ENCODE measurements at regions not wholly inside any gene's neighbourhood (a gene's known extent, or its start where the extent isn't known, plus 50 kb on each side); places are given as distances from the start of the nearest gene placed in this dataset.
"Not testable (repeated sequence)": the region's sequence is repeated elsewhere in the genome, so short reads cannot be mapped to it uniquely, and the experiment has no call there.

DNA sequence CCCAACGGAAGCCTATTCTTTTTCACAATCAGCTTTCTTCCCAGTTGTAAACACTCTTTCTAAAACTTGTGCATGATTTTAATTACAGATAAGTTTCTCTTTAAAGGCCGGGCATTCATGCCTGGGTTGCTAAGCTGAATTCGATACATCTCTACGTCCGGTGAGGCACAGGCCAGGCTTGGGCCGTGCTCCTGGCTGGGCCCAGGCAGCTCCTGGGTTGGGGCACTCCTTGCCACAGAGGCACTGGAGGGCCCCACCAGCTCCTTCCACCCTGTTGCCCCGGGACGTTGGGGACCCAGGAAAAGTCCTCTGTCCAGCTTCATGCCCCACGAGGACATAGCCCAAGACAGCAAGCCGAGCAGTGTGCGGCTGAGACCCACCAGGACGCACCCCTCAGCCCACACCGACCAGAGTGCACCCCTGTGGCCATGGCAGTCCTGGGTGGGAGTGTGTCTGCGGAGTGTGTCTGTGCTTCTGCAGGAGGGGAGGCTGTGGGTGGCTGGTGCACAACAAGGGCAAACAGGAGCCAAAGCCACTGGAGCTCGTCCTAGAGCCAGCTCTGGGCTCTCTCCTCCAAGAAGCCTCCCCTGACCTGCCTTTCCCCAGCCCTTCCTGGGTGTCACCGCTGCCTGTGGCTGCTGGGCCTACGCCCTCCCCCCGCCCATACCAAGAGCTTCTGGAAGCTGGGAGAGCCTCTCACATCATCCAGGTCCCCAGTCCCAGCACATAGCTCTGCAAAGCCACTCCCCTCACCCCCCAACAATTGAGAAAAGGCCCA is 128.0 kb upstream of the NKX1-1 start:
- DNase-seq: peak in 5 of 10 donors; percentile 3 to 76 (median 37)
- intact Hi-C loops (cut with DNase I): no loop called here

DNA sequence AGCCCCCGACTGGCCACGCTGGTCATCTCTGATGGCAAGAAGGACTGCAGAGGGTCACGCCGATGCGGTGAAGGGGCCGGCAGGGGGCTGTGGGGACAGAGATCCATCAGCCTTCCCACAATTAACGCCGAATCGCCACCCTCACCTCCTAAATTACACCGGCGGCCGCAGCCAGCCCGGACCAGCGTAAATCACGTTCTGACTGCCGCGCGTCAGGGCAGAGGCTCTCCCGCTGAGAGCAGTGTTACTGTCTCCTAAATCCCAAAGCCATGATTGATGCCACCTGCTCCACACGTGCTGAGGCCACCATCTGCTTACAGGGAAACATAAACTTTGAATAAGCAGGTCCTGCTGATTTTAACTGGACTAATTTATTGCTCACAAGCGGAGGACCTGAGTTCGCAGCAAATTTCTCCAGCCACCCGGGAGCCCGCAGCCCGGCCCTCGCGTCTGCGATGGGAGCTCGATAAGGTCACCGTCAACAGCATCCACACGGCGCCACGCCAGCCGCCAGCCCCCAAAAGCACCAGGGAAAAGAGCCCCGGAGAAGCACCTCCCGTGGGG is 127.3 kb upstream of the NKX1-1 start:
- intact Hi-C loops (cut with DNase I): no loop called here
- DNase-seq: peak in 5 of 10 donors; percentile 2 to 79 (median 49)

DNA sequence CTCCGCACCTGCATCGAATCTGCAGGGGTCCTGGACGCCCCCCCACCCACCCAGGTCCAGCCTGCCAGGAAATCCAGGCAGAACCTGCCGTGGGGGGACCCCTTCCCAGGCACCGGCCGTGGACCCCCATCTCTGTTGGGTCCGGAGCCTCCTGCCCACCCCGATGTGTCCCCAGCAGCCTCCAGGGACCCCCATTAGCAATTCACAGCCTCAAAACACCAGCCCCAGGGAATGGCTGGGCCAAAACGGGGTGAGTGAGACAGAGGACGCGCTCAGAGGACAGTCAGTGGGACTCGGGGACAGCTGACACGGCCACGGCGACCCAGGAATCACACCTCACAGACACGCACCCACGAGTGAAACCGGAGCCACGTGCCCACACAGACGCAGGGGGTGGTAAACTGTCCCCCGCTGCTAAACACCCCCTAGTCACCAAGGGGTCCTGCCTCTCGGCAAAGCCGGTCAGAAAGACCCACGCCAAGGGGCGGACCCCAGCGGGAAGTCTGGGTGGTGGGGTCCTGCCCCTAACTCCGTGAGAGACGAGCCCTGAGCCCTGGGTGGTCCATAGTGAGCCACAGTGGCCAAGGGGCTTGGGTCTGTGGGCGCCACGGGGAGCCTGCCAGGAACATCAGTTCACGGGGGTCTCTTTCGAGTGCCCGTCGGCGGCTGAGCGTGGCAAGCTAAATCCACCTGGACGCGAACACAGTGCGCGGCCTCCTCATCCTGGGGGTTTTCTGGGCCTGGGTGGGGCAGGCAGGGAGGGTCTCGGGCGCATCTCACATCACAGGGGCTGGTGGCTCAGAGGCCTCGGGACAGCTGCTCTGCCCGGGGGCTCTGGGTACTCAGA is 126.5 kb upstream of the NKX1-1 start:
- DNase-seq: peak in 5 of 10 donors; percentile 4 to 76 (median 54)
- intact Hi-C loops (cut with DNase I): no loop called here

DNA sequence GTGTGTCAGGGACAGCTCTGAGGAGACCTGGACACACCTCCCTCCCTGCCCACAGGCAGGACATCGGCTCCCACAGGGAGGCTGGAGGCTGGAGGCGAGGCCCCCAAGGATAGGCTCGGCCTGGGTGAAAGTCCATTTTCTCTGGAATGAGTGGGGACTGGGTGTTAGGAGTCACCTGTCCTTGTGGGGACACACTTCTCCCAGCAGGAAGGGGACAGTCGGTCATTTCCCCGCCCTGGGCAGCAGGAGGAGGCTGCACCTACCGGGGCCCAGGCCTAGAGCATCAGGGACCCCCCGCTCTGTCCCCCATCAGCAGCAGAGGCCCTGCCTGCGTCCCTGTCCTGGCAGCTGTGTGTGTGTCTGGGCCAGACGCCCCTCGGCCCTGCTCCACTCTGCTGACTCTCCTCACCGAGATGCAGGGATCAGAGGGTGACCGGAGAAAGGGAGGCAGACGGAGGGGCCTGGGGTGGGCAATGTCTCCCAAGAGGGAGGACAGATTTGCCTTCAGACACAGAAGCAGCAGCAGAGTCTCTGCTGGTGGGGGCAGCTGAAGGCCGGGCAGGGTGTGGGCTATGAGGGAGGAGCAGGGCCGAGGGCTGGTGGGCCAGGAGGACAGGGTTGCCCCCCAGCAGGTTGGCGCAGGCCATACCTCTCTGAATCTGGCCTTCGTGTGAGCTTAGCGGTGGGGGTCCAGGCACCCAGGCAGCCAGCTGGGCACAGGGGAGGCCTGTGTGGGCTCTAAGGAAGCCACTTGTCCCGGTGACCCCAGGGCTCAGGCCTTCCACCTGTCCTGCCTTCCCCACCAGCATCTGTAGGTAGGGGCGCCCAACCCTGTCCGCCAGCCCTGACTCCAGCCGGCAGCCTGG is 125.7 kb upstream of the NKX1-1 start:
- intact Hi-C loops (cut with DNase I): no loop called here
- peak in 5 of 10 donors; percentile 3 to 69 (median 61) for DNase-seq

DNA sequence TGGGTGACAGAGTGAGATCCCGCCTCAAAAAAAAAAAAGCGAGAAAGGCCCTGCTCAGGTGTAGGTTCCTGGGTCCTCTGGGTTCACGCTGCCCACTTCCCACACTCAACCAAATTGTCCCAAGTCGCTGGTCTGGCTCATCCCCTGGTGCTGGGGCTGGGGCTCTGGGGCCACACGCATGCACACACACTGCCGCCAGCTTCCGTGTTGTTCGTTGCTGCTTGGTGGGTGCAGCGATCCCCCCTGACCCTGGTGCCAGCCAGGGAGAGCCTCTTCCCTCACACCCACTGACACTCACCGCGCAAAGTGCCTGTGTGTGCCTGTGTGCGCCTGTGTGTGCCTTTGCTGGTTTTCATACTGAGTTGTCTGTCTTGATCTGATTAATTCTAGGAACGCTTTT is 124.1 kb upstream of the NKX1-1 start:
- intact Hi-C loops (cut with DNase I): no loop called here
- peak in 5 of 10 donors; percentile 3 to 67 (median 32) for DNase-seq

DNA sequence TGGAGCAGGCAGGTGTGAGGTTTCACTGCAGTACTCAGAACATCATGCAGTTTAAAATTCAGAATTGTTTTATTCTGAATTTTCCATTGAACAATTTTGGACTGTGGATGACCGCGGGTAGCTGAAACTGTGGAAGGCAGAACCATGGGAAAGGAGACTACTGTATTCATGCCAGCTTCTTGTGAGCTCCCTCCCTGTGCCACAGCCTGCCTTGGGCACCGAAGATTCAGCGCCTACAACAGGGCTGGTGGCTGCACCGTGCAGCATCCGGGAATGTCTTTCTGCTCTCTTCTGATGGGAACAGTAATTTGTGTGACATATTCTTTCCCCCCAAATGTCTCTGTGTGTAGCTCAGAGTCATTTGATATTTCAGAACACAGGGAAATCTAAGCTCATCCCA is 118.5 kb upstream of the NKX1-1 start:
- intact Hi-C loops (cut with DNase I): no loop called here
- peak in 3 of 10 donors; percentile 5 to 64 (median 35) for DNase-seq

DNA sequence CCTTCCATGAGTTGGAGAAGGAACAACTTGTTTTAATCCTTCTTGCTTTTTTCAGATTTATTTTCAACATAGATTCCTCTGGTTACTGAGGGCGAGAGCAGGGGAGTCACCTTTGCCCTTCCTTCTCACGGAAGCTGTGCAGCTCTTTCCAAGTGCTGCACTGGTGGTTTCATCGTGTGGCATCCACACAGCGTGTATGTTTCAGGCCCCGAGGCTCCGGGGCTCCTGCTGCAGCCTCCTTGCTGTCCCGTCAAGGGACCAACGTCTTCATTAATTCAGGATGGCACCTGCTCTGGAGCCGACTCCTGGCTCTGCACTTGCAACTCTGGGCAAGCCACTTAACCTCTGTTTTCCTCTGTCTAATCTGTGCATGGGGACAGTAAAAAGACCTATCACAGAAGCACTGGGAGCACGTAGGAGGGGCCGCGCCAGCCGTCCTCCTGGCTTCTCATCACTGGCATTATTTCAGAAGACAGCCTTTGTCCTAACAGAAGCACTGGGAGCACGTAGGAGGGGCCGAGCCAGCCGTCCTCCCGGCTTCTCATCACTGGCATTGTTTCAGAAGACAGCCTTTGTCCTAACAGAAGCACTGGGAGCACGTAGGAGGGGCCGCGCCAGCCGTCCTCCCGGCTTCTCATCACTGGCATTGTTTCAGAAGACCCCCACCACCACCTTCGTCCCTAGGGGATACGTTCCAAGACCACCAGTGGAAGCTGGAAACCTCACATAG is 117.8 kb upstream of the NKX1-1 start:
- DNase-seq: peak in 7 of 10 donors; percentile 16 to 95 (median 41)
- intact Hi-C loops (cut with DNase I): no loop called here

DNA sequence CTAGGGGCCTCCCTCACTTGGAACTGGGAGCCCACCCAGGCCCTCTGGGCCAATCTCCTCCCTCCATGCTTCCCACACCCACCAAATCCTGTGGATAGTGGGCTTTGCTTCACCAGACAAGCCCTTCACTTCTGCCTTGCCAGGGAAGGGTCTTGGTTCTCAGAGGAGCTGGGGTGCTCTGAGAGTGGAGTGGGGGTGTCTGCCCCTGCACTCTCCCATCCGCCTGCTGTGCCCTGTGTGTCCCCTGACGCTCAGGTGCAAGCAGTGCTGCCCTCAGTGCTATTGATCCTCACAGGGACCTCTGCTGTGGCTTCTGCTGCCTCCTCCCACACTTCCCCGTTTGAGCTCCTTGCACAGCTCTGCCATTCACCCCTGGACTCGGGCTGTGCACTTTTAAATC is 117.3 kb upstream of the NKX1-1 start:
- intact Hi-C loops (cut with DNase I): no loop called here
- DNase-seq: peak in 3 of 10 donors; percentile 1 to 50 (median 6)

DNA sequence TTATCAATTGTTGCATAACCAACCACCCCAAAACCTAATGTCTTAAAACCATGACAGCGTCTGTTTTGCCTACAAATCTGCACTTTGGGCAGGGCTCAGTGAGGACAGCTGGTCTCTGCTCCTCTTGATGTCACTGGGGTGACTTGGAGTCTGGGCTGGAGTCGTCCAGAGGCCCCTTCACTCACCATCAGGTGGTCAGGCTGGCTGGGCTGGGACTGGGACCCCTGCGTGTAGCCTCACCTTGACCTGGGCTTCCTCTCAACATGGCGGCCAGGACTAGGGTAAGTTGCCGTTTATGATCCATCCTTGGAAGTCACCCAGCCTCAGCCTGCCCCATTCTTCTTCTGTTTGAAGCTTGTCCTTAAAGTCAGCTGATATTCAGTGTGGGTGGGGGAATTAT is 116.8 kb upstream of the NKX1-1 start:
- intact Hi-C loops (cut with DNase I): no loop called here
- DNase-seq: peak in 3 of 10 donors; percentile 1 to 34 (median 10)

DNA sequence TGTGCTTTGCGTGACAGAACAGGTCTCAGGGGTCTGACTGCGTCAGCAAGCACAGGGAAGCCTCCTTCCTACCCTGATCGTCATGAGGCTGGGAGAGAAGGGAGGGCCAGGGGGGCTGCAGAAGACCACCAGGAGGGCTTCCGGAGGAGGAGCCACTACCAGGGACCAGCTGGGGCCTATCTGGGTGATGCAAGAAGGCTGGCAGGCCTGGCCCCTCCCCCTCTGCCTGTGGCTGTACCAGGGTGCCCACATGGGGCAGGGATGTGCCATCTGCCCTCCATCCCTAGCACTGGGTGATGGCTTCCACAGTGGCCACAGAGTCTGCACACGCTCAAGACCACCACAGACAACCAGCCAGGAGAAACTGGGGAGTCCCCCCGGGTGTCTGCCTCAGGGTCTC is 116.4 kb upstream of the NKX1-1 start:
- intact Hi-C loops (cut with DNase I): no loop called here
- DNase-seq: peak in 4 of 10 donors; percentile 1 to 75 (median 46)

DNA sequence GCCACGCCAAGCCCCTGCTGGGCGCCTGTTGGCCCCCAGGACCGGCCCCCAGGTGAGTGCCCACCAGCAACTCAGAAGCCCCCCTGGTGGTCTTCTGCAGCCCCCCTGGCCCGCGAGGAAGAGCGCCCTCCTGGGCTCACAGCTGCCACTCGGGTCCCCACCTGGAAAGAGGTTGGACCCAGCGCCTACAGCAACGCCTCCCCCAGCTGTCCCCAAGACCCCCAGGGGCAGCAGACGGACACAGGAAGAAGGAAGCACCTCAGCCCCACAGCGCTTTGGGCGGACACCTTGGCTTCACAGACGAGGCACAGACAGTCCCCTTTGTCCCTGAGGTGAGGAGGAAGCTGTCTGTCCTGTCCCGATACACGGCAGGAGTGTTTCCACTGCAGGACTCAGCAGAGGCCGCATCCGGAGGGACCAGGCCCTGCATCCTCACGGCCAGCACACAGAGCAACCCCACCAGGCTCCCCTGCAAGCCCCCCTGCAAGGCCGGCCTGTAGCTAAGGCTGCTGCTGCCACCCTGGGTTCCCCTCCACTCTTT is 115.6 kb upstream of the NKX1-1 start:
- intact Hi-C loops (cut with DNase I): no loop called here
- DNase-seq: peak in 6 of 10 donors; percentile 2 to 69 (median 36)

DNA sequence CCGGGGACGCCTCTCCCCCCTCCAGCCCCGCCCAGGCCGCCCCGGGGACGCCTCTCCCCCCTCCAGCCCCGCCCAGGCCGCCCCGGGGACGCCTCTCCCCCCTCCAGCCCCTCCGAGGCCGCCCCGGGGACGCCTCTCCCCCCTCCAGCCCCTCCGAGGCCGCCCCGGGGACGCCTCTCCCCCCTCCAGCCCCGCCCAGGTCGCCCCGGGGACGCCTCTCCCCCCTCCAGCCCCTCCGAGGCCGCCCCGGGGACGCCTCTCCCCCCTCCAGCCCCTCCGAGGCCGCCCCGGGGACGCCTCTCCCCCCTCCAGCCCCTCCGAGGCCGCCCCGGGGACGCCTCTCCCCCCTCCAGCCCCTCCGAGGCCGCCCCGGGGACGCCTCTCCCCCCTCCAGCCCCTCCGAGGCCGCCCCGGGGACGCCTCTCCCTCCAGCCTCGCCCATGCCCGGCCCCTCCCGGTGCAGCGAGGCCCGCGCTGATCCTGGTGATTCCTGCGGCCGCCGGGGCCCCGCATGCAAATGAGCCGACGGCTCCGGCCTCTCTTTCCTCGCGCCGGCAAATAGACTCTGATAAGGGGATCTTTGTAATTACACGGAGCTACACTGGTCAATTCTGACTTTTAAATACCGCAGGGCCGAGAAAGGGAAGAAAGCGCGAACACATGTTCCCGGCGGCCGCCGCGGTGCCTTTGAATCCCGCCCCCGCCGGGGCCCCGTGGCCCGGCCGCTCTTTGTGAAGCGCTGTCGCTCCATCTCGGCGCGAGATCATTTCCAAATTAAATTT is 114.7 kb upstream of the NKX1-1 start:
- intact Hi-C loops (cut with DNase I): not testable (repeated sequence)
- peak in 6 of 10 donors; percentile 1 to 64 (median 28) for DNase-seq

DNA sequence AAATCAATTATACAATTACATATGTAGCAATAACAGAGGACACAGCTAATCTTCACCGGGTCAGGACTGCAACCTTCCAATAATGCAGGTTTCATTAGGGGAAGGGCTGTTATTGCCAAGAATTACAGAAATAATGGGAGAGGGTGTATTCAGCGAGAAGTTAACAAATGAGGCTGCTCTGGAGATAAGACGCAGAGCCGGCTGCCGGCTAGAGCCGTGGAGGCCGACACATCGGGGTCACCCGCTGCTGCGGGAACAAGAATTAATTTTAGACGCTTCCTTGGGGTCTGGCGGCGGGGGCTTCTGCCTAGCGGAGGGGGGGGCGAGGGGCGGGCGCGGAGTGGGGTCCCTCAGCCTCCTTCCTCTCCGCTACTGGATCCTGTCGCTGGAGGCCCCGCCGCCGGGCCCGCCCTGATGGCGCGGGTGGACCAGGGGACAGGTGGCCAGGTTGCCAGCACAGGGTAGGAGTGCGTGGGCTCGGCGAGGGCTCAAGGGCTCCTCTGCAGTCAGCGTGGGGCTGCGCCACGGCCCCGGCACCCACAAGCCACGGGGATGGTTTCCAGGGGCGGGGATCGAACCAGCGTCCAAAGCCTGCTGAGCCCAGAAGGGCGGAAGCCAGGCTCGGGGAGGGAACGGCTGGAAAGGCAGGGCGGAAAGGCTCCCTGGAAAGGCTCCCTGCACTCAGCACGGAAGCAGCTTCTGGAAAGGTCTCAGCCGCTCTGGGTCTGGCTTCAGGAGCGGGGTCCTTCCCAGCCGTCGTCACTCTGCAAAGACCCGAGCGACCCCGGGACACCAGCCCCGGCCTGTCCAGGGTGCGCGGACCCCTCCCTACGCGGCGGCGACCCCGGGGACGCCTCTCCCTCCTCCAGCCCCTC is 113.8 kb upstream of the NKX1-1 start:
- intact Hi-C loops (cut with DNase I): no loop called here
- peak in 6 of 10 donors; percentile 3 to 76 (median 40) for DNase-seq

DNA sequence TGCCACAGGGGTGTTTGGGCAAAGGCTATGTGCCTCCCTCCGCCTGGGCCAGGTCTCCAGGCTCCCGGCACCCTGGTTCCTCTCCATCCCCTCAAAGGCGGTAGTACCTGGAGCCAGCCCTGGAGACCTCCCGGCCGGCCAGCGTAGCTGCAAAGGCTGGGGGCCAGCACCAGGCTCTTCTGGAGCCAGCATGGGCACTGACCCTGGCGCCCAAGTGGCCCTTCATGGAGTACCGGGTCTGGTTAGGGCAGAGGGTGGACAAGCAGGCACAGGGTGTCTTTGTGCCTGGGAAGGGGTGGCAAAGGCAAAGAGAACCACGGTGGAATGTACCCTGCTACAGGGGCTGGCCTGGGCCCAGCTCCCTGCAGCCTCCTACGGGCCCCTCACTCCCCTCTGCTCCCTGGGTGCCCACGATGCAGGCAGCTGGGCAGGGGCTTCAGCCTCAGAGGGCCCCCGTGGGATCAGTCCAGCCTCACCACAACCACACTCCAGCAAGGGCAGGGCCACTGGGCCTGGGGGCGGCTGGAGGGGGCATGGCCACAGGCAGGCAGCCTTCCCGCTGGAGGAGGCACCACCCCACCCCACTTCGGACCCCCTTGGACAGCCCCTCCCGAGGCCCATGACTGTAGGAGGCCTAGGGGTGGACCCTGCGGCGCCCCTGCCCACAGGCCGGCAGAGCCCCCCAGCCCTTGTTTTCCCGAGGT is 112.9 kb upstream of the NKX1-1 start:
- peak in 6 of 10 donors; percentile 1 to 72 (median 34) for DNase-seq
- intact Hi-C loops (cut with DNase I): no loop called here

DNA sequence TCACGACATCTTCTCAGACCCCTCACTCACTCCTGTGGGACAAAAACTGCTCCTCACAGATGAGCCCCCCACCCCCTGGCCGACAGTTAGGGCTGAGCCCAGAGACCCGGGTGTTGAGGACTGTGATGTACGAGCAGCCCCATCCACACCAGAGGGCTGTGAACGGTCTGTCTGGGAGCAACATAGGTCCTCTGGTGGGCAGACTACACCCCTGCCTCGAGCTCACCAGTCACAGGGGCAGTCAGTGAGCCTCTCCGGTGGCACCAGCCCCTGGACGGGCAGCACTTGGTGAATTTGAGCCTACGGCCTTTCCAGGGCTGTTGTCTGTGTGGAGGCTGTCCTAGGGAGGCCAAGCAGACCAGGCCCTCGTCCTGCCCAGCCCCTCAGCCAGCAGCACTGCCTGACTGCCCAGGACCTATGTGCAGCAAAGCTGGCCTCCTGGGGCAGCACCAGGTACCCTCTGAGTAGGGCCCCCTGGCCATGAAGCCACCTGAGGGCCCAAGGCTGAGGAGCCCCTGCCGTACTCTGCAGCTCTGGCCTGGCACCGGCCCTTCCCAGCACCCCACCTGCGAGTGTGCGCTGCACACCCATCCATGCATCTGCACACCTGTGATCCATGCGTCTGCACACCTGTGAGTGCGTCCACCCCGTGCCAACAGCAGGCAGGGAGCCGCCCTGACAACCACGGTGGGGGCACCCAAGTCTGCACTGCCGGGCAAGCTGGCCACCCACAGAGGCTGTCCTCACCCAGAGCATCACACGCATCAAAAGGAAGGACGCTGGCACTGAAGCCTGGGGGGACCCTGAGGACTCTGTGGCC is 111.6 kb upstream of the NKX1-1 start:
- DNase-seq: peak in 6 of 10 donors; percentile 3 to 74 (median 30)
- intact Hi-C loops (cut with DNase I): no loop called here

All from posterior cingulate gyrus (tissue), 11 donors.